GM19324 (cell line): ENCODE measurements at regions not wholly inside any gene's neighbourhood (a gene's known extent, or its start where the extent isn't known, plus 50 kb on each side); places are given as distances from the start of the nearest gene placed in this dataset.

Experiments used
- ATAC-seq: cut with Tn5 transposase; IDR thresholded peaks from one replicate; pipeline ENCODE4 v1.9.1; 2021; ENCODE audit warnings: mild to moderate bottlenecking, moderate library complexity; ENCODE audit not compliant: unreplicated experiment, low FRiP score

- no peak for ATAC-seq
Observed at GRCh38 chr2:236671896-236672562, 102.4 kb downstream of the ACKR3 start.

- ATAC-seq, result no peak
Observed at GRCh38 chr2:236672606-236673005, 103.0 kb downstream of the ACKR3 start.

DNA sequence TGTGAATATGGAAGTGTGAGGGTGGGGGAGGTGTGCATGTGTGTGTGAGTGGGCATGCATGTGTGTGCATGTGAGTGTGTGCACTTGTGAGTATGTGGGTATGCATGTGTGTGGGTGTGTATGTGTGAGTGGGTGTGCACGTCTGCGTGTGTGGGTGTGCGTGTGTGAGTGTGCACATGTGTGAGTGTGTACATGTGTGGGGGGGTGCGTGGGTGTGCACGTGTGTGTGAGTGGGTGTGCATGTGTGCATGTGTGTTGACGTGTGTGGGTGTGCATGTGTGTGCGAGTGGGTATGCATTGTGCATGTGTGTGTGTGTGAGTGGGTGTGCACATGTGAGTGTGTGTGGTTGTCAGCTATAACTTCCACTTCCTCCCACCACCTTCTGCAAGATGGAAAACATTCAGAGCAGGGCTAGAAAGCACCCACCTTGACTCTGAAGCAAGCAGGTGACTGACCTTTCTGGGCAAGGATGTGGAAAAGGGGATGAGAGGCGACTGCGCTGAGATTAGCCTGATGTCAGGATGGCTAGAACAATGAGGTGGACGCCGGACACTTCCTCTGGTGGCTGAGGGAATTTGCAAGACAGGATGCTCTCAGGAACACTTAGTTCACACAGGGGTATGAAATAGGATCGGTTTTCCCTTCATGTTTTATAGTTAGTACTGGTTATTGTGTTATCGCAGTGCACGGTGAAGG, 103.6 kb downstream of the ACKR3 start:
- ATAC-seq, result no peak

DNA sequence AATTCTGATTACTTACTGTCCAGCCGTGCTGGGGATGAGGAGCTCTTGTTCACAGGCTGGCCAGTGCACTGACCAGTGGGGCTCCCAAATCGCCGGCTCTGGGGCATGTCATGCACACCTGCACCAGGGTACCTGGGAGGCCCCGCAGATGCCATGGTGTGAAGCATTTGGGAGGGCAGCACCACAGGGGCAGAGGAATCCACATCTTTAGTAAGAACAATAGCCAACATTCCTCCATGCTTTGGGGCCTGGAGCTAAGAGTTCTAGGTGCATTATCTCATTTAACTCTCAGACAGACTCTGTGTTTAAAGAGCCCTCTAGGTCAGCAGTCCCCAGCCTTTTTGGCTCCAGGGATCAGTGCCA, 104.2 kb downstream of the ACKR3 start:
- no peak for ATAC-seq

- no peak for ATAC-seq
Observed at GRCh38 chr2:236674238-236674637, 104.6 kb downstream of the ACKR3 start.

DNA sequence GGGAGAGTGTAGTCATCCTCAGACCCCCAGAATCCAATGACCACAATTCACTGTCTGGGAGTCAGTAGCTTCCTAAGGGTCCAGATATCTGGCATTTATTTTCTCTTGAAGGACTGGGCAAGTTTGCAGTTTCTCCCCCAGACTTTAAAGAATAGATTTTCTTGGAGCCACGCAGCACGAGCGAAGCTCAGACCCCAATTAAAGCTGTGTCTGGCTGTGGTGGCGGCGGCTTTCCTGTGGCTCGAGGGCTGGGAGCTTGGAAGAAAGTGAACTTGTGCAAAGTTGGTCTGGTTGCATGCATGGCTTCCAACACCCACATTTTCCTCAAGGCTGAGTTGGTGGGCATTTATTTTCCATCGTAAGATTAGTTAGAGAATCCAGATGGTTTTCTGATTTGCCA, 105.0 kb downstream of the ACKR3 start:
- no peak for ATAC-seq

DNA sequence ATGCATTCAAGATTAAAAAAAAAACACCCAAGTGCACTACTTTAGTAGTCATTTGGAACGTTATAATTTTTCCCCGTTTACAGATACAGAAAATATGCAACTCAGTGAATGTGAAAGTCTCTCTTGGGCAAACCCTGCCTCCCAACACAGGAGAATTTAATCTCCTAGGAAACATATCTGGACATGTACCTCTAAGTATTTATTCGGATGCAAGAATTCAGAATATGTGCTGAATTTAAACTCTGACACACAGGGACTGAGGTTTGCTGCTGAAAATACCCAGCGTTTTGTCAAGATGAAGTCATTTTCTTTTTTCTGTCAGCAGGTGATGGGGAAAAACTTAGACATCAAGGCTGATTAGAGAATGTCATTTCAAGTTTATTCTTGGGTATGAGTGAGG, 105.4 kb downstream of the ACKR3 start:
- ATAC-seq, result no peak

DNA sequence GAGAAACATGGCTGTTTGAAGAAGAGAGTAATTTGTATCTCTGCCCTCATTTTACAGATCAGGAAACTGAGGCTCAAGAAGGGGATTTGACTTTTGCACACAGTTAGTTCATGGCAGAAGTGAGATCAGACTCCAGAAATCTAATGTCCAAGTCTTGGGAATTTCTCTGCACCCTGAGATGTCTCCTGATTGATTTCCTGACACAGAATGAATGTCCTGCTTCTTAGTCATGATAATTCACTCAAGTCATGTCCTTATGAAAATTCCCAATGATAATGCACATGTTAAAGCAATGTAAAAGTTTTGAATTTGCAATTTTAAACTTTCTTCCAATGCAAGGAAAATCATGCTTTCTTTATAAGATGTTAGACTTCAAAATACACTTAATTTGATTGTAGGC, 105.9 kb downstream of the ACKR3 start:
- no peak for ATAC-seq

DNA sequence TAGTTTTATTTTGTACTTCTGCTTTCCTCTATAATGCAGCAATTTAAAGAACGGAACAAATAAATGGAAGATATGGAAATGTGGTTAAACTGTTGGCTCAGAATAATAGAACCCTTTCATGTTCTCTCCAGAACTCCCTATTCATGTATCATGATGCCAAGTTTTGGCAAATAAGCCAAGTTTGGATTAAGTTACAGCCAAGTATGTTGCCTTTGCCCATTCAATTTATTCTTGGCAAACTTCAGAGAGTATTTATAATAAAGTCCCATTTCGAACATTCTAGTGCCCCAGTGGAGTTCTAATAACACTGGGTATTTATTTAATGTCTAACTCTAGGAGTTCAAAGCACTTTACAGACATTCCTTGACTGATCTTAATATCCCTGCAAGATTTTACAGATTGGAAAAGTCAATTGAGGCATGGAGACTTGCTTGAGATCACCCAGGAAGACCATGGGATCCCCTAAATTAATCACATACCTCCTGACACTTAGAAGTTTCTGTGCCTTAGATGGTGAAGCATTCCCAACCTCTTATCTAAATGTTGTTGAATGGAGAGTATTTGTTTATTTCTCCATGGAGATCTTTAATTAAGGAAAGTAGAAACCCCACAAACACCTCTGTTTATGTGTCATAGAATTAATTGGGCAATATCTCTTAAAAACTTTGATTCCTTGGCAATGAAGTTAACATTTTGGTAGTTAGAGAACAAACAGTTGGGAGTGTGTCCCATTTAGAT, 106.7 kb downstream of the ACKR3 start:
- ATAC-seq, result no peak

DNA sequence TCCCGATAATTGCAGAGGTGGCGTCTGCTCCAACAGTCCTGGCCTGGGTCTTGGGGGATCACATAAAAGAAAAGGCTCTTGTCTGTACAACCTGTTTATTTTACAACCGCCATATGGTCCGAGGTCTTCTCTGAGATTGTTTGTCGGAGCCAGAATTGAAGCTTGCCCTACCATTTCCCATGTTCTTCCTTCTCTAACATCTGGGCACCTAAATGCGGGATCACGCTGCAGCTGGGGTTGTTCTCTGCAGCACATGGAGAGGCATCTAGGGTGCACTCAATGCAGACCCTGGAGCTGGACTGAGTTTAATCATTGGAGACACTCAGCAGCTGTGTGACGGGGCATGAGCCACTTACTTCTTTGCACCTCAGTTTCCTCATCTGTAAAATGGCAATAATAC, 107.7 kb downstream of the ACKR3 start:
- ATAC-seq, result no peak

DNA sequence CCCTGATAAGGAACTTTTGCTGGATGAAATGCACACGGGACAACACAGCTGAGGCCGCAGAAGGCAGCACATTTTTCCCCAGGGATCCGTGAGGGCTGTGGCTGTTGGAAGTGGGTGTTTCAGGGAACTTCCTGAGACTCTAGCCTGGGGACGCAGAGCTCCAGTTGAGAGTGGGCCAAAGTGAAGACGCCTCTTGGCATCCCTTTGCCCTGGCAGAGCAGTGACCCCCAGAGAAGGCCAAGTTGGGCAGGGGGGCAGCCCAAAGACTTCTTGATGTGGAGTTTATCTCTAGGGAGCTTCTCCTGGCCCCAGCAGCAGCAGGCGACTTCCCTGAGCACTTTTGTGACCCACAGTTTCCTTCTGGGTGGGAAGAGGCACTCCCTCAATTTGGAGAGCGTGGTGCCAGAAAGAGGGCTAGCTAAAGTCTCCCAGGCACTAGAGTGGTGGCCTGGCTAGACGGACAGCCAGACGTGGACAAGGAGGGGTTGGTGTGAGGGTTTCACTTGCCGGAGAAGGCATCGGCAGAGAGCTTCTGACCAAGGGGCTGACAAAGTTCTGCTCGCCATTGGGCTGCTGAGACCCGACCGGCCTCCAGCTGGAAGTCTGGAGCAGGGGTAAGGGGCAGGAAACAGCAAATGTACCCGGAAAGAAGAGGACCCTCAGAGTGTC, 108.8 kb downstream of the ACKR3 start:
- ATAC-seq, result no peak

DNA sequence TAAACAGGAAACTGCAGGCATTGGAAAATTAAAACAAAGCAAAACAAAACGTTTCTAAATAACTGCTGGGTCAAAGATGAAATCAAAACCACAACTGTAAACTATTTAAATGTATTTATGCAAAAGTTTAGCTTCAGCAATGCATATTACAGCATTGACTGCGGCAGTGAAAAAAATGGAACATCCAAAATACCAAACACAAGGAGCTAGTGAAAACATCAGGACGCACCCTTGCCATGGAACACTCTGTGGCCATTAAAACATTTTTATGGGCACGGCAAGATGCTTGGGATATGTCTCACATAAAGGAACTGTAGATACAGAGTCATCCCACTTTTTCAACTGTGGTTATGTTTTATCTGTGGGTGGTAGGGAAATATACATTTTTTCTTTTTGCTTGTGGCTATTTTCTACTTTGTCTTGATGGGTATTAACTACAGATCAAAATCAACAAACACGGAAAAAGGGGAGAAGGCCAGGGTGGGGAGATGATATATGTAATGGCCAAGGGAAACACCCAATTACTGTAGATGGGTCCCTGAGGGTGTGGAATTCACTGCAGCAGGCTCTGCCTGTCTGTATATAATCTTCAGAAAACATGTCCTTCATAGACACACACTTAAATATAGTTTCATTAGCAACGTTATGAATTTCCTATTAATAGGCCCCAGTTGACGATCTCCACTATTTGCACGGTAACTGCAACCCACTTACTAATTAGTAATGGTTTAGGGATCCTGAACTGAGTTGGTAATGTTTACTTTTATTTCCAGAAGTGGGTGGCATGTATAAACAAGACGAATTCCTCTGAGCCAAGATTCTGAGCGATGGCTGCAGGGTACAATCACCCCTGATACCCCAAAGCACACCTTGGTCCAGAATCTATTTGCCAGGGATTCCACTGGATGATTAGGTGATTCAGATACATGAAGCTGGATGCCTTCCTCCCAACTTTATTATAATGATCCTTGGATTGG, 110.5 kb downstream of the ACKR3 start:
- no peak for ATAC-seq

GRCh38 chr2:236682651-236683422, 113.2 kb downstream of the ACKR3 start:
- ATAC-seq, result no peak

- ATAC-seq, result no peak
Observed at GRCh38 chr2:236684504-236685256, 115.1 kb downstream of the ACKR3 start.

DNA sequence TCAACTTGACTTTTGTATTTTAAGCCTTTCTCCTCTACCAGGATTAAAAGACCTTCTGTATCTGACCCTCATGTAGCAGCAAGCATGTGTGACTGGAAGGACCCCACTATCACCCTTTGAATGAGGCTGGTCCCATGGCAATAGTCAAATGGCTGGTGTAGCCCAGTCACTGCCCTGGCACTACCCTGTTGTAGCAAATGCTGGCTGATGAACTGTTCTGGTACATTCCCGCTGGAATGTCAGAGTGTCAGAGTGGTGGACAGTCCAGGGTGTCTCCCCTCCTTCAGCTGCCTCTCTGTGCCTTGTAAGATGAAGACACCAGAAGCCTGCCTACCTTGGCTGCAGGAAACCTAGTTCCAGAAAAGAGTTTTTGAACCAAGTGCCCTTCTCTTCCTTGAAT, 115.7 kb downstream of the ACKR3 start:
- no peak for ATAC-seq

- no peak for ATAC-seq
Observed at GRCh38 chr2:236685979-236686520, 116.4 kb downstream of the ACKR3 start.

- no peak for ATAC-seq
Observed at GRCh38 chr2:236686561-236686960, 116.9 kb downstream of the ACKR3 start.

DNA sequence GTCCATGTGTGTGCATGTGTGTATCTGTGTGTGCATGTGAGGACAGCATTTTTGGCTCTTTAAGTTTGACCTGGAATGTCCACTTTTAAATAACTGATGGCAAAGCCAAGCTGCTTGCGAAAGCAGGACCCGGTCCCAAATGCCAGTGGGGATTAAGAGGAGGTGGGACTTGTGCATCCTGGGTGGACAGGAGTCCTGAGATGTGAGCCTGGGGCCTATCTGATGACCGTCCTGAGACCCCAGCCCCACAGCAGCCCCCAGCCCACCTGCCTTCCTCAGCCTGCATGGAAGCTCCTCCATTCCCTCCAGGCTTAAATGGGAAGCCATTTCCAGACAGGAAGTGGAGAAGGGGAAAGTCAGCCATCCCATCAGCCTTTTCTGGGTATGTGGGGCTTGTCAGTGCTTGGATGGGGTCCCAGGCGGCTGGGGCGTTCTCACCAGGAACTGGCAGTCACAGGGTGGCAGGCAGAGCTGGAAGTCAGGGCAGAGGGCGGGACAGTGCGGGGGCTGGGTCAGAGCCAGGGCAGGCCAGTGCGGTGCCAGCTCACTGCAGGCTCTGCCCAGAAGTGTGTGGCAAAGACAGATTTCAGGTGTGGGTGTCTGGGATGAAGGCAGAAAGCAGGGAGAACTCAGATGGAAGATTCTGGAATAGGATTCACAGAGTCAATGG, 117.8 kb downstream of the ACKR3 start:
- no peak for ATAC-seq
